SU-DHL-6 (cell line): ENCODE measurements at regions not wholly inside any gene's neighbourhood (a gene's known extent, or its start where the extent isn't known, plus 50 kb on each side); places are given as distances from the start of the nearest gene placed in this dataset.

Source experiments
- H2AFZ ChIP-seq: fragments of 200-600 bp; sonication (generic); 2 replicates; pipeline ENCODE4 v1.6.1; 2014; ENCODE audit warnings: low read depth, mild to moderate bottlenecking, moderate library complexity, mixed read lengths, antibody characterized with exemption, low read length; ENCODE audit not compliant: severe bottlenecking
- H3F3A ChIP-seq: fragments of 200-600 bp; shearing (Covaris generic); 2 replicates; pipeline ENCODE4 v1.6.0; 2016; ENCODE audit warnings: antibody characterized with exemption, mild to moderate bottlenecking; ENCODE audit not compliant: insufficient read depth
- H3K27ac ChIP-seq: fragments of 200-600 bp; sonication (generic); 2 replicates; pipeline ENCODE4 v1.5.1; 2016; ENCODE audit warnings: low read depth, mild to moderate bottlenecking, low read length, moderate library complexity, mixed read lengths
- H3K27me3 ChIP-seq: fragments of 200-600 bp; sonication (generic), shearing (Covaris generic); 2 replicates; pipeline ENCODE4 v1.6.0; 2014; ENCODE audit warnings: mild to moderate bottlenecking, low read length
- H3K36me3 ChIP-seq: fragments of 200-600 bp; sonication (generic); 2 replicates; pipeline ENCODE4 v1.6.1; 2014; ENCODE audit warnings: mild to moderate bottlenecking, low read length, mixed read lengths
- H3K4me2 ChIP-seq: fragments of 300-600, 200-600 bp; shearing (Covaris generic), sonication (generic); 2 replicates; pipeline ENCODE4 v1.6.0; 2014; ENCODE audit warnings: low read length, low read depth, mild to moderate bottlenecking; ENCODE audit not compliant: poor library complexity, severe bottlenecking
- H3K4me3 ChIP-seq: fragments of 200-600 bp; sonication (generic); 2 replicates; pipeline ENCODE4 v1.5.1; 2014; ENCODE audit warnings: antibody characterized with exemption, low read length, mild to moderate bottlenecking, mixed read lengths; ENCODE audit not compliant: insufficient read depth, poor library complexity, severe bottlenecking
- H3K79me2 ChIP-seq: fragments of 200-600 bp; sonication (generic); 2 replicates; pipeline ENCODE4 v1.6.1; 2014; ENCODE audit warnings: mild to moderate bottlenecking, low read length, moderate library complexity; ENCODE audit not compliant: insufficient read depth
- H3K9ac ChIP-seq: fragments of 200-600 bp; sonication (generic); 2 replicates; pipeline ENCODE4 v1.7.0; 2014; ENCODE audit warnings: mild to moderate bottlenecking, low read length
- H3K9me2 ChIP-seq: fragments of 200-600 bp; sonication (generic); replicated peaks from 2 replicates; pipeline ENCODE4 v1.6.1; 2014; ENCODE audit warnings: low read length; ENCODE audit not compliant: insufficient read depth
- H3K9me3 ChIP-seq: fragments of 200-600 bp; sonication (generic); 2 replicates; pipeline ENCODE4 v1.6.1; 2014; ENCODE audit warnings: low read length, mixed read lengths; ENCODE audit not compliant: insufficient read depth
- H4K20me1 ChIP-seq: fragments of 200-600 bp; sonication (generic); 2 replicates; pipeline ENCODE4 v1.6.1; 2014; ENCODE audit warnings: low read depth, mild to moderate bottlenecking, antibody characterized with exemption, low read length, moderate library complexity, mixed read lengths
- EZH2phosphoT487 ChIP-seq: fragments of 200-600 bp; sonication (generic), shearing (Covaris generic); conservative IDR thresholded peaks from 2 replicates; pipeline ENCODE4 v1.6.1; 2018; ENCODE audit warnings: mild to moderate bottlenecking, antibody characterized with exemption, low read length, moderate library complexity, mixed read lengths
- TF ChIP-seq, protein P1 (sequence below): fragments of 200-600 bp; sonication (generic); IDR thresholded peaks from one replicate; pipeline ENCODE4 v1.5.1; 2017; ENCODE audit warnings: antibody characterized with exemption, mild to moderate bottlenecking, low read length, moderate library complexity; ENCODE audit not compliant: insufficient read depth, poor library complexity, severe bottlenecking

- Histone ChIP-seq H3K9ac (no peak overlapping the region), H3K79me2 (no peaks in the 10 kb centered on the region), H3F3A (no peaks in the 10 kb centered on the region), H3K36me3 (no peaks in the 10 kb centered on the region), H3K4me2 (no peak overlapping the region), H3K4me3 (no peak overlapping the region), H4K20me1 (no peaks in the 10 kb centered on the region), H3K27me3 (no peaks in the 10 kb centered on the region), H3K27ac (no peak overlapping the region), H3K9me2 (no peaks in the 10 kb centered on the region), H2AFZ (no peak overlapping the region), H3K9me3 (no peaks in the 10 kb centered on the region)
- TF ChIP-seq, protein P1, sequence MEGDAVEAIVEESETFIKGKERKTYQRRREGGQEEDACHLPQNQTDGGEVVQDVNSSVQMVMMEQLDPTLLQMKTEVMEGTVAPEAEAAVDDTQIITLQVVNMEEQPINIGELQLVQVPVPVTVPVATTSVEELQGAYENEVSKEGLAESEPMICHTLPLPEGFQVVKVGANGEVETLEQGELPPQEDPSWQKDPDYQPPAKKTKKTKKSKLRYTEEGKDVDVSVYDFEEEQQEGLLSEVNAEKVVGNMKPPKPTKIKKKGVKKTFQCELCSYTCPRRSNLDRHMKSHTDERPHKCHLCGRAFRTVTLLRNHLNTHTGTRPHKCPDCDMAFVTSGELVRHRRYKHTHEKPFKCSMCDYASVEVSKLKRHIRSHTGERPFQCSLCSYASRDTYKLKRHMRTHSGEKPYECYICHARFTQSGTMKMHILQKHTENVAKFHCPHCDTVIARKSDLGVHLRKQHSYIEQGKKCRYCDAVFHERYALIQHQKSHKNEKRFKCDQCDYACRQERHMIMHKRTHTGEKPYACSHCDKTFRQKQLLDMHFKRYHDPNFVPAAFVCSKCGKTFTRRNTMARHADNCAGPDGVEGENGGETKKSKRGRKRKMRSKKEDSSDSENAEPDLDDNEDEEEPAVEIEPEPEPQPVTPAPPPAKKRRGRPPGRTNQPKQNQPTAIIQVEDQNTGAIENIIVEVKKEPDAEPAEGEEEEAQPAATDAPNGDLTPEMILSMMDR, result no peak
- no peak for TF ChIP-seq EZH2phosphoT487
Observed at GRCh38 chr2:215702116-215702902, 266.4 kb upstream of the FN1 start.

GRCh38 chr2:215699700-215700538 lies 264.1 kb upstream of the FN1 start:
- TF ChIP-seq, protein P1, result no peak
- no peak for TF ChIP-seq EZH2phosphoT487
- Histone ChIP-seq H3K27ac (no peak overlapping the region), H3K4me3 (no peak overlapping the region)

DNA sequence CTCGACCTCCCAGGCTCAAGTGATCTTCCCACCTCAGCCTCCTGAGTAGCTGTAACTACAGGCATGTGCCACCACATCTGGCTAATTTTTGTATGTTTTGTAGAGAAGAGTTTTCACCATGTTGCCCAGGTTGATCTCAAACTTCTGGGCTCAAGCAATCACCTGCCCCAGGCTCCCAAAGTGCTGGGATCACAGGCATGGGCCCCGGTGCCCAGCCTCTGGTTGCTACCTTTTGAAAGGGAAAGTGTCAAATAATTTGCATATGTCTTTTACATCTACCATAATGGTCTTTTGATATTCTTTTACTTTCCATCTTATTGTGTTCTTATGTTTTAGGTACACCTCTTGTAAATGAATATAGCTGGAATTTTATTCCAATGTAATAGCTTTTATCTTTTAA lies 263.1 kb upstream of the FN1 start:
- no peak overlapping the region for H3K4me3 ChIP-seq
- no peaks in the 10 kb centered on the region for H3K27me3 ChIP-seq
- no peaks in the 10 kb centered on the region for H3K79me2 ChIP-seq
- no peaks in the 10 kb centered on the region for H3K9me2 ChIP-seq
- H3K27ac ChIP-seq, result no peak overlapping the region
- no peak overlapping the region for H3K4me2 ChIP-seq
- no peak for TF ChIP-seq EZH2phosphoT487
- TF ChIP-seq, protein P1, result no peak
- no peaks in the 10 kb centered on the region for H3K36me3 ChIP-seq
- no peaks in the 10 kb centered on the region for H4K20me1 ChIP-seq
- H3K9ac ChIP-seq, result no peak overlapping the region
- H3K9me3 ChIP-seq, result no peaks in the 10 kb centered on the region
- no peak overlapping the region for H2AFZ ChIP-seq
- no peaks in the 10 kb centered on the region for H3F3A ChIP-seq

More at GRCh38 chr2:215699700-215700538, 264.1 kb upstream of the FN1 start:
- no peaks in the 10 kb centered on the region for H3K36me3 ChIP-seq
- no peaks in the 10 kb centered on the region for H3F3A ChIP-seq
- H2AFZ ChIP-seq, result no peak overlapping the region
- H3K9me2 ChIP-seq, result no peaks in the 10 kb centered on the region
- no peaks in the 10 kb centered on the region for H3K9me3 ChIP-seq
- H3K79me2 ChIP-seq, result no peaks in the 10 kb centered on the region
- no peaks in the 10 kb centered on the region for H3K27me3 ChIP-seq
- H4K20me1 ChIP-seq, result no peaks in the 10 kb centered on the region
- no peak overlapping the region for H3K9ac ChIP-seq
- H3K4me2 ChIP-seq, result no peak overlapping the region
